ENCODE measurements at regions not wholly inside any gene's neighbourhood (a gene's known extent, or its start where the extent isn't known, plus 50 kb on each side); places are given as distances from the start of the nearest gene placed in this dataset.

DNA sequence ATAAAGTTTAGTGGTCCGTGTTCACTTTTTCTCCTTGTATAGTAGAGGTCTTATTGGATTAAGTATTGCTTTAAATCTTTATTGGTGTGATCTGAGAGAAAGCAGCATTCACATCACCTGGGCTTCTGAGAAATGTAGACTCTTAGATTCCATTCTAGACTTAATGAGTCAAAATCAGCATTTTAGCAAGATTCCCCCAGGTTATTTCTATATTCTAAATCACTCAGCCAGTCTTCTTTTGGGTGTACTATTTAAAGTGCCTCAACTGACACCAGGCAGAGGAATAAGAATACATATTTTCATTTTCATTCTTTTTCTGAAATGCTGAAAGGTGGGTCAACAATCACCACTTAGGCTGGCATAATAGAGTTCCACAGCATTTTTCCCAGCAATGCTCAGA is 481.7 kb downstream of the TUSC7 start:
- no peak overlapping the region for H4K8ac ChIP-seq (ENCODE audit: low read depth, low read length)
- H3K27me3 ChIP-seq (ENCODE audit: insufficient read depth, low read length, poor library complexity) = no peaks in the 10 kb centered on the region
- no peak overlapping the region for H3K56ac ChIP-seq (ENCODE audit: low read length)
- H2BK120ac ChIP-seq (ENCODE audit: low read depth, low read length) = no peak overlapping the region
- no peak overlapping the region for H3K23ac ChIP-seq (ENCODE audit: low read length)
- no peaks in the 10 kb centered on the region for H3K36me3 ChIP-seq (ENCODE audit: control insufficient read depth, insufficient read depth, low read length)
- H3K79me2 ChIP-seq (ENCODE audit: control insufficient read depth, insufficient read depth, low read length) = no peaks in the 10 kb centered on the region
- H3K4me3 ChIP-seq (ENCODE audit: low read length) = no peak overlapping the region
- no peak overlapping the region for H2BK5ac ChIP-seq (ENCODE audit: low read length)
- no peak overlapping the region for H3K4me2 ChIP-seq (ENCODE audit: low read length)
- no peaks in the 10 kb centered on the region for H3K79me1 ChIP-seq (ENCODE audit: low read length)
- no peak for DNase-seq
- no peak overlapping the region for H4K5ac ChIP-seq (ENCODE audit: low read length)
- no peak overlapping the region for H2BK15ac ChIP-seq (replicated peaks; ENCODE audit: low read depth)
- H3K4ac ChIP-seq (ENCODE audit: low read depth, low read length) = no peak overlapping the region
- no peak overlapping the region for H3K18ac ChIP-seq (ENCODE audit: low read length)
- H2AK5ac ChIP-seq (ENCODE audit: low read length) = no peak overlapping the region
- H3K27ac ChIP-seq (ENCODE audit: low read depth, low read length) = no peak overlapping the region
- H3K9ac ChIP-seq (ENCODE audit: low read length) = no peak overlapping the region
- H3K4me1 ChIP-seq (ENCODE audit: control insufficient read depth, low read depth, low read length) = no peaks in the 10 kb centered on the region
- no CpG with 5 or more reads among the region's 1 CpG for WGBS (ENCODE audit: extremely low coverage, insufficient coverage, low lambda C conversion rate)

DNA sequence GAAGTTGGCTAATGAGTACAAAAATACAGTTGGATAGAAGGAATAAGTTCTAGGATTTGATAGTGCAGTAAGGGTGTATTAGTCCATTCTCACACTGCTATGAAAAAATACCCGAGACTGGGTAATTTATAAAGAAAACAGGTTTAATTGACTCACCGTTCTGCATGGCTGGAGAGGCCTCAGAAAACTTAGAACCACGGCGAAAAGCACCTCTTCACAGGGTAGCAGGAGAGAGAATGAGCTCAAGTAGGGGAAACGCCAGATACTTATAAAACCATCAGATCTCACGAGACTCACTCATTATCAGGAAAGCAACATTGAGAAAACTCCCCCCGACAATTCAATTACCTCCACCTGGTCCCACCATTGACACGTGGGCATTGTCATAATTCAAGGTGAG is 483.3 kb downstream of the TUSC7 start:
- Histone ChIP-seq H3K18ac (ENCODE audit: low read length) (no peak overlapping the region), H3K79me1 (ENCODE audit: low read length) (no peaks in the 10 kb centered on the region), H3K9ac (ENCODE audit: low read length) (no peak overlapping the region), H3K4me2 (ENCODE audit: low read length) (no peak overlapping the region), H4K5ac (ENCODE audit: low read length) (no peak overlapping the region), H3K56ac (ENCODE audit: low read length) (no peak overlapping the region), H2BK120ac (ENCODE audit: low read depth, low read length) (no peak overlapping the region), H3K23ac (ENCODE audit: low read length) (no peak overlapping the region), H3K27me3 (ENCODE audit: insufficient read depth, low read length, poor library complexity) (no peaks in the 10 kb centered on the region), H4K8ac (ENCODE audit: low read depth, low read length) (no peak overlapping the region), H3K4ac (ENCODE audit: low read depth, low read length) (no peak overlapping the region), H3K4me3 (ENCODE audit: low read length) (no peak overlapping the region), H2BK15ac (replicated peaks; ENCODE audit: low read depth) (no peak overlapping the region), H2BK5ac (ENCODE audit: low read length) (no peak overlapping the region), H3K79me2 (ENCODE audit: control insufficient read depth, insufficient read depth, low read length) (no peaks in the 10 kb centered on the region), H3K27ac (ENCODE audit: low read depth, low read length) (no peak overlapping the region), H3K4me1 (ENCODE audit: control insufficient read depth, low read depth, low read length) (no peaks in the 10 kb centered on the region), H2AK5ac (ENCODE audit: low read length) (no peak overlapping the region), H3K36me3 (ENCODE audit: control insufficient read depth, insufficient read depth, low read length) (no peaks in the 10 kb centered on the region)
- no peak for DNase-seq
- WGBS (ENCODE audit: extremely low coverage, insufficient coverage, low lambda C conversion rate) = no CpG with 5 or more reads among the region's 8 CpGs

DNA sequence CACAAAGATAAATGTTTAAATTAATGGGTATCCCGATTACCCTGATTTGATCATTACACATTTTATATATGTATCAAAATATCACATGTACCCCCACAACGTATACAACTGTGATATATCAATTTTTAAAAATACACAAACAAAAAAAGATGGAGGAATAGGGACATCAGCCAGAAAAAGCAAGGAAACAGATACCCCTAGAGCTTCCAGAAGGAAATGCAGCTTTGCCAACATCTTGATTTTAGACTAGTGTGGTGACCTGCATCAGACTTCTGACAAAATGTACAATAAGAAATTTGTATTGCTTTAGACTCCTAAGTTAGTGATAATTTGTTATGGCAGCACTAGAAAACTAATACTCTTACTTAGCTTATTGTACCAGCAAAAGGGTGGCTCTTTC is 483.8 kb downstream of the TUSC7 start:
- WGBS (ENCODE audit: extremely low coverage, insufficient coverage, low lambda C conversion rate) = no CpG with 5 or more reads among the region's 2 CpGs
- no peak overlapping the region for H3K23ac ChIP-seq (ENCODE audit: low read length)
- no peaks in the 10 kb centered on the region for H3K27me3 ChIP-seq (ENCODE audit: insufficient read depth, low read length, poor library complexity)
- no peak overlapping the region for H2BK15ac ChIP-seq (replicated peaks; ENCODE audit: low read depth)
- no peak overlapping the region for H2BK120ac ChIP-seq (ENCODE audit: low read depth, low read length)
- H3K4me2 ChIP-seq (ENCODE audit: low read length) = no peak overlapping the region
- DNase-seq = peak; percentile 35
- no peaks in the 10 kb centered on the region for H3K36me3 ChIP-seq (ENCODE audit: control insufficient read depth, insufficient read depth, low read length)
- H2BK5ac ChIP-seq (ENCODE audit: low read length) = no peak overlapping the region
- H3K79me2 ChIP-seq (ENCODE audit: control insufficient read depth, insufficient read depth, low read length) = no peaks in the 10 kb centered on the region
- no peak overlapping the region for H3K4me3 ChIP-seq (ENCODE audit: low read length)
- no peaks in the 10 kb centered on the region for H3K4me1 ChIP-seq (ENCODE audit: control insufficient read depth, low read depth, low read length)
- H3K79me1 ChIP-seq (ENCODE audit: low read length) = no peaks in the 10 kb centered on the region
- no peak overlapping the region for H3K27ac ChIP-seq (ENCODE audit: low read depth, low read length)
- H3K18ac ChIP-seq (ENCODE audit: low read length) = no peak overlapping the region
- H4K8ac ChIP-seq (ENCODE audit: low read depth, low read length) = no peak overlapping the region
- no peak overlapping the region for H3K56ac ChIP-seq (ENCODE audit: low read length)
- no peak overlapping the region for H3K9ac ChIP-seq (ENCODE audit: low read length)
- H2AK5ac ChIP-seq (ENCODE audit: low read length) = no peak overlapping the region
- H3K4ac ChIP-seq (ENCODE audit: low read depth, low read length) = no peak overlapping the region
- no peak overlapping the region for H4K5ac ChIP-seq (ENCODE audit: low read length)

DNA sequence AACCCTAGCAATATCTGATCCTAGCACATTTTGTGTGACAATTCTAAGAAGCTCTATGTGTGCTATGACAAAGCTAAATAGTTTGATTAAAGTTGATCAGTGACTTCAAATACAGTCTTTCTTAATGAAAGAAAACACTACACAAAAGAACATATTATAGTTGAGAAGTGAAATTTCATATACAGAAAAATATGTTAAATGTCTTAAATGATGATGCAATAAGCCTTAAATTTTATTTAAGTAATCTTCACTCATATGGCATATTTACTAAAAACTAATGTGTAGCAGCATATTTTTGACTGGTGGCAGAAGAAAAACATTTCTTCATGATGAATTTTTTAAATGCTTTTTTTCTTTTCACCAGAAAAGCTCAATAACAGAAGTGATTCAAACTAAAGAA is 485.5 kb downstream of the TUSC7 start:
- Histone ChIP-seq H4K5ac (ENCODE audit: low read length) (no peak overlapping the region), H3K4me3 (ENCODE audit: low read length) (no peak overlapping the region), H3K27ac (ENCODE audit: low read depth, low read length) (no peak overlapping the region), H3K4me2 (ENCODE audit: low read length) (no peak overlapping the region), H4K8ac (ENCODE audit: low read depth, low read length) (no peak overlapping the region), H3K36me3 (ENCODE audit: control insufficient read depth, insufficient read depth, low read length) (no peaks in the 10 kb centered on the region), H2BK120ac (ENCODE audit: low read depth, low read length) (no peak overlapping the region), H3K27me3 (ENCODE audit: insufficient read depth, low read length, poor library complexity) (no peaks in the 10 kb centered on the region), H3K4me1 (ENCODE audit: control insufficient read depth, low read depth, low read length) (no peaks in the 10 kb centered on the region), H3K4ac (ENCODE audit: low read depth, low read length) (no peak overlapping the region), H3K56ac (ENCODE audit: low read length) (no peak overlapping the region), H2BK5ac (ENCODE audit: low read length) (no peak overlapping the region), H3K18ac (ENCODE audit: low read length) (no peak overlapping the region), H2BK15ac (replicated peaks; ENCODE audit: low read depth) (no peak overlapping the region), H3K23ac (ENCODE audit: low read length) (no peak overlapping the region), H3K79me1 (ENCODE audit: low read length) (no peaks in the 10 kb centered on the region), H2AK5ac (ENCODE audit: low read length) (no peak overlapping the region), H3K79me2 (ENCODE audit: control insufficient read depth, insufficient read depth, low read length) (no peaks in the 10 kb centered on the region), H3K9ac (ENCODE audit: low read length) (no peak overlapping the region)
- no peak for DNase-seq

DNA sequence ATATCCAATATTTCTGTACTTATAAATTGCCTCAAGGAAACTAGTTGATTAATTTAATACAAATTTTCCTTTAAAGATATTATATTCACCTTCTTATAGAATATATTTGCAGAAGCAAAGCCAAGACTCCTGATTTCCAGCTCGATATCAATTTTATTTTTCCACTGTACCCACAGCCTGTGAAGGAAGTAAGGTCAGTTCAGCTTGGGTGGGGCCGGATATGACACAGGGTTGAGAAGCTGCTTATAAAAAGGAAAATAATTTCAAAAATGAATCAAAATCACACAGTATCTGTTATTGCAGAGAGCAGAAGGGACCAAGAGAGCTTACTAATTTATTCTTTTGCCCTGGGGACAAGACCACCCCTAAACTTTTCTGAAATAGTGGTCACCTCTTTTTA is 491.4 kb downstream of the TUSC7 start:
- Histone ChIP-seq H2AK5ac (ENCODE audit: low read length) (no peak overlapping the region), H4K5ac (ENCODE audit: low read length) (no peak overlapping the region), H3K4me3 (ENCODE audit: low read length) (no peak overlapping the region), H3K56ac (ENCODE audit: low read length) (no peak overlapping the region), H3K9ac (ENCODE audit: low read length) (no peak overlapping the region), H2BK15ac (replicated peaks; ENCODE audit: low read depth) (no peak overlapping the region), H4K8ac (ENCODE audit: low read depth, low read length) (no peak overlapping the region), H3K4me1 (ENCODE audit: control insufficient read depth, low read depth, low read length) (no peaks in the 10 kb centered on the region), H3K18ac (ENCODE audit: low read length) (no peak overlapping the region), H3K27me3 (ENCODE audit: insufficient read depth, low read length, poor library complexity) (no peaks in the 10 kb centered on the region), H2BK120ac (ENCODE audit: low read depth, low read length) (no peak overlapping the region), H2BK5ac (ENCODE audit: low read length) (no peak overlapping the region), H3K36me3 (ENCODE audit: control insufficient read depth, insufficient read depth, low read length) (no peaks in the 10 kb centered on the region), H3K23ac (ENCODE audit: low read length) (no peak overlapping the region), H3K79me1 (ENCODE audit: low read length) (no peaks in the 10 kb centered on the region), H3K79me2 (ENCODE audit: control insufficient read depth, insufficient read depth, low read length) (no peaks in the 10 kb centered on the region), H3K27ac (ENCODE audit: low read depth, low read length) (no peak overlapping the region), H3K4me2 (ENCODE audit: low read length) (no peak overlapping the region), H3K4ac (ENCODE audit: low read depth, low read length) (no peak overlapping the region)
- no peak for DNase-seq
- no CpG with 5 or more reads among the region's 2 CpGs for WGBS (ENCODE audit: extremely low coverage, insufficient coverage, low lambda C conversion rate)

DNA sequence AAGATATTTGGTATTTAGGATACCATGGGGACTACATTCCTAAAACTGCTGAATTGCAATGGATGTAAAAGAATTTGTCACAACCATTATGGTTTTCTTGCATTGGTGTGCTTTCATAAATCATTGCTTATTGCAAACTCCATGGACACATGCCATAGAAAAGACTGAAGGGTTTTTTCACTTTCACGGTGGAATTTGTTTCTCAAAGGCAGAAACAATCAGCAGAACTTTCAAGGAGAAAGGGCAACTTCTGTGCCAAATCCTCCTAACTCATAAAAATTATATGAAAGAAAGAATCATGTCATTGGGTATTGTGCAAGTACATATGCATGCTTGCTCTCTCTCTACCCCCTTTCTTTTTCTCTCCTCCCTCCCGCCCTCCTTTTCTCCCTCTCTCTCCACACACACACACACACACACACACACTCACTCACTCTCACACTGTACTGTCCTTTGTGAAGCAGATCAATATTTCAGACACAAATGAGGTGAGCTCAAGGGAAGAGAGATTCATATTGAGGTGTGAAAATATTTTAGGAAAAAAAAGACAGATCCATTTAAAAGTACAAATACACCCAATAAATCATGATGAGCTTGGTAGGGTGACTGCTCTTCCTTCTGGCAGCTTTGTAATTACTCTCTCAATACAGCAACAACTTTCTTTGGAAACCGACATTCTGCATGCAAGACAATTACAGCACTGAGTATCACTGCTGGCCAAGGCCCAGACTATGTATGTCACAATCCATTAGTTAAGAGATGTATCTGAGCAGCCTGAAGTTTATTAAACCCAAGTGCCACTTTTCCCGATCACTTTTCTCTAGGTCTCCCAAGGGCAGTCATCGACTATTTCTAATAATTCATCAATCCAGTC is 492.6 kb downstream of the TUSC7 start:
- H3K4me3 ChIP-seq (ENCODE audit: low read length) = no peak overlapping the region
- no peaks in the 10 kb centered on the region for H3K79me2 ChIP-seq (ENCODE audit: control insufficient read depth, insufficient read depth, low read length)
- no peak overlapping the region for H3K9ac ChIP-seq (ENCODE audit: low read length)
- H2AK5ac ChIP-seq (ENCODE audit: low read length) = no peak overlapping the region
- H2BK15ac ChIP-seq (replicated peaks; ENCODE audit: low read depth) = no peak overlapping the region
- H3K18ac ChIP-seq (ENCODE audit: low read length) = no peak overlapping the region
- no peak overlapping the region for H4K5ac ChIP-seq (ENCODE audit: low read length)
- no peaks in the 10 kb centered on the region for H3K79me1 ChIP-seq (ENCODE audit: low read length)
- no CpG with 5 or more reads among the region's 5 CpGs for WGBS (ENCODE audit: extremely low coverage, insufficient coverage, low lambda C conversion rate)
- DNase-seq = no peak
- H2BK120ac ChIP-seq (ENCODE audit: low read depth, low read length) = no peak overlapping the region
- H3K23ac ChIP-seq (ENCODE audit: low read length) = no peak overlapping the region
- no peak overlapping the region for H3K4me2 ChIP-seq (ENCODE audit: low read length)
- H3K56ac ChIP-seq (ENCODE audit: low read length) = no peak overlapping the region
- no peak overlapping the region for H3K27ac ChIP-seq (ENCODE audit: low read depth, low read length)
- no peak overlapping the region for H2BK5ac ChIP-seq (ENCODE audit: low read length)
- H3K27me3 ChIP-seq (ENCODE audit: insufficient read depth, low read length, poor library complexity) = no peaks in the 10 kb centered on the region
- no peak overlapping the region for H3K4ac ChIP-seq (ENCODE audit: low read depth, low read length)
- H4K8ac ChIP-seq (ENCODE audit: low read depth, low read length) = no peak overlapping the region
- no peaks in the 10 kb centered on the region for H3K4me1 ChIP-seq (ENCODE audit: control insufficient read depth, low read depth, low read length)
- no peaks in the 10 kb centered on the region for H3K36me3 ChIP-seq (ENCODE audit: control insufficient read depth, insufficient read depth, low read length)

Data from mesendoderm (in vitro differentiated cells).